ENCODE measurements at regions not wholly inside any gene's neighbourhood (a gene's known extent, or its start where the extent isn't known, plus 50 kb on each side); places are given as distances from the start of the nearest gene placed in this dataset.
"Not testable (repeated sequence)": the region's sequence is repeated elsewhere in the genome, so short reads cannot be mapped to it uniquely, and the experiment has no call there.

GRCh38 chr7:131051304-131051703 is 276.4 kb upstream of the MKLN1 start:
- Histone ChIP-seq H3K27ac (ENCODE audit: low read depth, low read length) (no peak overlapping the region), H3K9ac (ENCODE audit: low read depth, low read length) (no peak overlapping the region), H3K4me3 (ENCODE audit: low read length) (no peak overlapping the region), H3K4me1 (ENCODE audit: insufficient read depth, low read length) (no peaks in the 10 kb centered on the region), H3K27me3 (ENCODE audit: insufficient read depth, low read length) (no peaks in the 10 kb centered on the region), H3K36me3 (ENCODE audit: insufficient read depth, low read length) (no peaks in the 10 kb centered on the region), H3K9me3 (ENCODE audit: insufficient read depth, low read depth, low read length) (no peaks in the 10 kb centered on the region)
- 100% methylated on average over 1 of the region's 2 CpGs for WGBS

DNA sequence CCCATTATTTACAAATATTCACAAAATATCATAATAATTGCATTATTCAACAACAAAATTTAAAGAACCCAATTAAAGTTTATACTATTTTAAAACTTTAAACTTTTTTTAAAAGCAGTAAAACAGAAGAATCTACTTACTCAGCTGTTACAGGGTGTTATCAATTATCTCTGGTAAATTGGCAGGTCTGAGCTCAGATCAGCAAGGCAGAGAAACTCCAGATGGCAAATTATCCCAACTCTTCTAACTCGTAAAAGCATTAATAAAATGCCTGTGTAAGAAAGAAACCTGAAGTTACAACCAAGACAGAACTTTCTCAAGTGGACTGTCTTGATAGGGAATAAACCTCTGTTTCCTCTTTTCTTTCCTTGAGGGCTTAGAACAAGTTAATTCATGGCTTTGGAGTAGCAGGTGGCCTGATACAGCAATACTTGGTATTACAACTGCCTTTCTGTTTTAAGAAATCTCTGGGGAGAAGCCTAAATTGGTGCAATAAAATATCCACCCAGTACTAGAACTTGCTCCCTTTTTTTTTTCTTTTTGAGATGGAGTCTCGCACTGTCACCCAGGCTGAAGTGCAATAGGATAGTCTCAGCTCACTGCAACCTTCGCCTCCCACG is 275.3 kb upstream of the MKLN1 start:
- WGBS = 97% methylated on average over 4 of the region's 4 CpGs
- 0 out of 2 replicates have a peak, but pooled peaks cover 2% of the 10 kb centered on the region for H3K9me3 ChIP-seq (ENCODE audit: insufficient read depth, low read depth, low read length)

GRCh38 chr7:131056007-131056406 is 271.7 kb upstream of the MKLN1 start:
- Histone ChIP-seq H3K27ac (ENCODE audit: low read depth, low read length) (no peak overlapping the region), H3K9ac (ENCODE audit: low read depth, low read length) (no peak overlapping the region), H3K36me3 (ENCODE audit: insufficient read depth, low read length) (no peaks in the 10 kb centered on the region), H3K27me3 (ENCODE audit: insufficient read depth, low read length) (no peaks in the 10 kb centered on the region), H3K9me3 (ENCODE audit: insufficient read depth, low read depth, low read length) (peaks cover 11% of the 10 kb centered on the region; the same call in 1 of the 2 replicates), H3K4me1 (ENCODE audit: insufficient read depth, low read length) (no peaks in the 10 kb centered on the region), H3K4me3 (ENCODE audit: low read length) (no peak overlapping the region)
- WGBS = 97% methylated on average over 2 of the region's 2 CpGs

More for the DNA sequence above, 275.3 kb upstream of the MKLN1 start:
- Histone ChIP-seq H3K27me3 (ENCODE audit: insufficient read depth, low read length) (no peaks in the 10 kb centered on the region), H3K4me1 (ENCODE audit: insufficient read depth, low read length) (no peaks in the 10 kb centered on the region), H3K4me3 (ENCODE audit: low read length) (no peak overlapping the region), H3K9ac (ENCODE audit: low read depth, low read length) (no peak overlapping the region), H3K36me3 (ENCODE audit: insufficient read depth, low read length) (no peaks in the 10 kb centered on the region), H3K27ac (ENCODE audit: low read depth, low read length) (no peak overlapping the region)

- Histone ChIP-seq H3K9ac (ENCODE audit: low read depth, low read length) (no peak overlapping the region), H3K9me3 (ENCODE audit: insufficient read depth, low read depth, low read length) (peaks cover 11% of the 10 kb centered on the region; the same call in 1 of the 2 replicates), H3K4me3 (ENCODE audit: low read length) (no peak overlapping the region), H3K36me3 (ENCODE audit: insufficient read depth, low read length) (no peaks in the 10 kb centered on the region), H3K27ac (ENCODE audit: low read depth, low read length) (no peak overlapping the region), H3K27me3 (ENCODE audit: insufficient read depth, low read length) (no peaks in the 10 kb centered on the region), H3K4me1 (ENCODE audit: insufficient read depth, low read length) (no peaks in the 10 kb centered on the region)
- 80% methylated on average over 6 of the region's 6 CpGs for whole genome bisulfite sequencing
Observed at GRCh38 chr7:131057015-131057793, 270.5 kb upstream of the MKLN1 start.

- no CpG with 5 or more reads among the region's 2 CpGs for WGBS
- peaks cover 11% of the 10 kb centered on the region; the same call in 1 of the 2 replicates for H3K9me3 ChIP-seq (ENCODE audit: insufficient read depth, low read depth, low read length)
- H3K27ac ChIP-seq (ENCODE audit: low read depth, low read length) = no peak overlapping the region
- no peak overlapping the region for H3K4me3 ChIP-seq (ENCODE audit: low read length)
- no peaks in the 10 kb centered on the region for H3K36me3 ChIP-seq (ENCODE audit: insufficient read depth, low read length)
- no peaks in the 10 kb centered on the region for H3K4me1 ChIP-seq (ENCODE audit: insufficient read depth, low read length)
- no peaks in the 10 kb centered on the region for H3K27me3 ChIP-seq (ENCODE audit: insufficient read depth, low read length)
- H3K9ac ChIP-seq (ENCODE audit: low read depth, low read length) = no peak overlapping the region
Observed at GRCh38 chr7:131057794-131058070, 269.9 kb upstream of the MKLN1 start.

DNA sequence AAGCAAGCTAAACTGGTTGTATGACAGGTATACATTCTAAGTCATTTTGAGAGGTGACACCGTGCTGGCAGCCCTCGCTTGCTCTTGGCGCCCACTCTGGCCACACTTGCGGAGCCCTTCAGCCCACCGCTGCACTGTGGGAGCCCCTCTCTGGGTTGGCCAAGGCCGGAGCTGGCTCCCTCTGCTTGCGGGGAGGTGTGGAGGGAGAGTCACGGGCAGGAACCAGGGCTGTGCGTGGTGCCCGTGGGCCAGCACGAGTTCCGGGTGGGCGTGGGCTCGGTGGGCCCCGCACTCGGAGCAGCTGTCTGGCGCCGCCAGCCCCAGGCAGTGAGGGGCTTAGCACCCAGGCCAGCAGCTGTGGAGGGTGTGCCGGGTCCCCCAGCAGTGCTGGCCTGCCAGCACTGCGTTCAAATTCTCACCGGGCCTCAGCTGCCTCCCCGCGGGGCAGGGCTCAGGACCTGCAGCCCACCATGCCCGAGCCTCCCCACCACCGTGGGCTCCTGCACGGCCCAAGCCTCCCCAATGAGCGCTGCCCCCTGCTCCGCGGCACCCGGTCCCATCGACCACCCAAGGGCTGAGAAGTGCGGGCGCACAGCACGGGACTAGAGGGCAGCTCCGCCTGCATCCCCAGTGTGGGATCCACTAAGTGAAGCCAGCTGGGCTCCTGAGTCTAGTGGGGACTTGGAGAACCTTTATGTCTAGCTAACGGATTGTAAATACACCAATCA is 269.0 kb upstream of the MKLN1 start:
- not testable (repeated sequence) for H3K27ac ChIP-seq (ENCODE audit: low read depth, low read length); H3K9ac ChIP-seq (ENCODE audit: low read depth, low read length); H3K4me1 ChIP-seq (ENCODE audit: insufficient read depth, low read length)

DNA sequence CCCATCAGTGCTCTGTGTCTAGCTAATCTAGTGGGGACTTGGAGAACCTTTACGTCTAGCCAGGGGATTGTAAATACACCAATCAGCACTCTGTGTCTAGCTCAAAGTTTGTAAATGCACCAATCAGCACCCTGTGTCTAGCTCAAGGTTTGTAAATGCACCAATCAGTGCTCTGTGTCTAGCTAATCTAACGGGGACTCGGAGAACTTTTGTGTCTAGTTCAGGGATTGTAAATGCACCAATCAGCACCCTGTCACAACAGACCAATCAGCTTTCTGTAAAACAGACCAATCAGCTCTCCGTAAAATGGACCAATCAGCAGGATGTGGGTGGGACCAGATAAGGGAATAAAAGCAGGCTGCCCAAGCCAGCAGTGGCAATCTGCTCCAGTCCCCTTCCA is 268.3 kb upstream of the MKLN1 start:
- H3K9ac ChIP-seq (ENCODE audit: low read depth, low read length); H3K36me3 ChIP-seq (ENCODE audit: insufficient read depth, low read length); H3K4me3 ChIP-seq (ENCODE audit: low read length); H3K27ac ChIP-seq (ENCODE audit: low read depth, low read length); H3K27me3 ChIP-seq (ENCODE audit: insufficient read depth, low read length); H3K4me1 ChIP-seq (ENCODE audit: insufficient read depth, low read length): not testable (repeated sequence)
- WGBS = 94% methylated on average over 4 of the region's 4 CpGs
- peaks cover 11% of the 10 kb centered on the region; the same call in 1 of the 2 replicates for H3K9me3 ChIP-seq (ENCODE audit: insufficient read depth, low read depth, low read length)

More for the DNA sequence above, 269.0 kb upstream of the MKLN1 start:
- not testable (repeated sequence) for H3K4me3 ChIP-seq (ENCODE audit: low read length); H3K36me3 ChIP-seq (ENCODE audit: insufficient read depth, low read length); H3K27me3 ChIP-seq (ENCODE audit: insufficient read depth, low read length)
- 94% methylated on average over 35 of the region's 36 CpGs for whole genome bisulfite sequencing
- peaks cover 11% of the 10 kb centered on the region; the same call in 1 of the 2 replicates for H3K9me3 ChIP-seq (ENCODE audit: insufficient read depth, low read depth, low read length)

GRCh38 chr7:131061158-131061557 is 266.5 kb upstream of the MKLN1 start:
- 95% methylated on average over 5 of the region's 5 CpGs for WGBS
- Histone ChIP-seq H3K36me3 (ENCODE audit: insufficient read depth, low read length) (no peaks in the 10 kb centered on the region), H3K27me3 (ENCODE audit: insufficient read depth, low read length) (no peaks in the 10 kb centered on the region), H3K4me3 (ENCODE audit: low read length) (no peak overlapping the region), H3K9ac (ENCODE audit: low read depth, low read length) (no peak overlapping the region), H3K27ac (ENCODE audit: low read depth, low read length) (no peak overlapping the region), H3K4me1 (ENCODE audit: insufficient read depth, low read length) (no peaks in the 10 kb centered on the region), H3K9me3 (ENCODE audit: insufficient read depth, low read depth, low read length) (peaks cover 11% of the 10 kb centered on the region; the same call in 1 of the 2 replicates)

DNA sequence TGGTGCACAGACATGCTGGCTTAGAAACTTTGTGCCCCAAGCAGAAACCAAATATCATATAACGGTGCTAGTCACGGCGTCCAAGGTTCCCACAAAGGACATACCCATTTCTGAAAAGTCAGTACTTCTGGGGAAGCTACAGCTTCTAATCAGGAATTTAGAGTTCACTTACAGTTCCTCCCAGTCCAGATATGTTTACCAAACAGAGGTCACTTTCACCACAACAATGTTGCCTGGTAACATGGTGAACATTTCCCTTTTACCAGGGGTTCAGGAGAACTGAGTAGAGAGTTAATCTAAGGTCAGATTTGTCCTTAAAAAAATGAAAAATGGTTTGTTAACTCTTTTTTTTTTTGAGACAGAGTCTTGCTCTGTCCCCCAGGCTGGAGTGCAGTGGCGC is 265.9 kb upstream of the MKLN1 start:
- Histone ChIP-seq H3K36me3 (ENCODE audit: insufficient read depth, low read length) (no peaks in the 10 kb centered on the region), H3K4me1 (ENCODE audit: insufficient read depth, low read length) (no peaks in the 10 kb centered on the region), H3K9me3 (ENCODE audit: insufficient read depth, low read depth, low read length) (peaks cover 11% of the 10 kb centered on the region; the same call in 1 of the 2 replicates), H3K27me3 (ENCODE audit: insufficient read depth, low read length) (no peaks in the 10 kb centered on the region), H3K27ac (ENCODE audit: low read depth, low read length) (no peak overlapping the region), H3K9ac (ENCODE audit: low read depth, low read length) (no peak overlapping the region), H3K4me3 (ENCODE audit: low read length) (no peak overlapping the region)
- WGBS = 99% methylated on average over 3 of the region's 4 CpGs

DNA sequence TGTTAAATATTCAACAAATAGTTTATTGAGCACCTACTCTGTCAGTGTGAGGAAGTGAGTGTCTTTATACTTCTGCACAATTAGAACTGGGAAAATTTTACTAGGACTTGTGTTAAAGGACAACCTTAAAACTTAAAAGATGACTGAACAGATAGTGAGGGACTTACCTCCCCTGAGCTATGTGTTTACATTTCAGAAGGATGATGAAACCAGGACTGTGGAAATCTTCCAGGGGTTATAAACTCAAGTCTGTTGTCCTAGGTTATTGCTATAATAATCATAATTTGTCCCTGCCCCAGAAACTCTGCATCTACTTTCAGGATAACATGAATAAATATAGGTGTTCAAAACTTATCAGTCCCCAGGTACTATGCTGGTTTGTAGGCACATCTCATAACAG is 261.0 kb upstream of the MKLN1 start:
- H3K36me3 ChIP-seq (ENCODE audit: insufficient read depth, low read length) = no peaks in the 10 kb centered on the region
- no peak overlapping the region for H3K4me3 ChIP-seq (ENCODE audit: low read length)
- H3K27me3 ChIP-seq (ENCODE audit: insufficient read depth, low read length) = no peaks in the 10 kb centered on the region
- peaks cover 10% of the 10 kb centered on the region for H3K4me1 ChIP-seq (ENCODE audit: insufficient read depth, low read length)
- no peak overlapping the region for H3K27ac ChIP-seq (ENCODE audit: low read depth, low read length)
- H3K9ac ChIP-seq (ENCODE audit: low read depth, low read length) = no peak overlapping the region
- H3K9me3 ChIP-seq (ENCODE audit: insufficient read depth, low read depth, low read length) = no peaks in the 10 kb centered on the region

- H3K27ac ChIP-seq (ENCODE audit: low read depth, low read length) = no peak overlapping the region
- no peak overlapping the region for H3K9ac ChIP-seq (ENCODE audit: low read depth, low read length)
- no peaks in the 10 kb centered on the region for H3K27me3 ChIP-seq (ENCODE audit: insufficient read depth, low read length)
- no peaks in the 10 kb centered on the region for H3K9me3 ChIP-seq (ENCODE audit: insufficient read depth, low read depth, low read length)
- no peaks in the 10 kb centered on the region for H3K36me3 ChIP-seq (ENCODE audit: insufficient read depth, low read length)
- no peak overlapping the region for H3K4me3 ChIP-seq (ENCODE audit: low read length)
- 90% methylated on average over 4 of the region's 5 CpGs for WGBS
- H3K4me1 ChIP-seq (ENCODE audit: insufficient read depth, low read length) = peaks cover 10% of the 10 kb centered on the region
Observed at GRCh38 chr7:131067220-131067619, 260.5 kb upstream of the MKLN1 start.

Data from HUES64 (cell line).